Lung (tissue), 11 donors: ENCODE measurements at regions not wholly inside any gene's neighbourhood (a gene's known extent, or its start where the extent isn't known, plus 50 kb on each side); places are given as distances from the start of the nearest gene placed in this dataset.

Experiments used
- ATAC-seq: fragments of 200-7000 bp; cut with Tn5 transposase; one replicate; pipeline ENCODE4 v1.9.1; 2020; ENCODE audit warnings: moderate number of reproducible peaks; ENCODE audit not compliant: insufficient read depth, low FRiP score
- DNase-seq, 3 donors: peaks; one replicate each; pipeline ENCODE4 v3.0.0-alpha.2; 2013 to 2017
- H3K27ac ChIP-seq, 2 donors: one replicate each; pipeline ENCODE4 v1.5.1; 2013; ENCODE audit warnings: mild to moderate bottlenecking in 2 of 2, moderate library complexity in 2 of 2, control low read depth in 1 of 2, inconsistent platforms in 1 of 2, low read depth in 1 of 2, low read length in 1 of 2
- H3K27me3 ChIP-seq, 3 donors: one replicate each; pipeline ENCODE4 v1.5.1; 2013; ENCODE audit warnings: low read length in 2 of 3; ENCODE audit not compliant: control insufficient read depth in 3 of 3, insufficient read depth in 3 of 3
- H3K36me3 ChIP-seq, 4 donors: one replicate each; pipeline ENCODE4 v1.5.1; 2013; ENCODE audit warnings: low read length in 4 of 4, mild to moderate bottlenecking in 1 of 4, moderate library complexity in 1 of 4; ENCODE audit not compliant: control insufficient read depth in 4 of 4, insufficient read depth in 4 of 4
- H3K4me1 ChIP-seq, 5 donors: one replicate each; pipeline ENCODE4 v1.5.1; 2013; ENCODE audit warnings: low read length in 5 of 5, mild to moderate bottlenecking in 2 of 5, moderate library complexity in 1 of 5; ENCODE audit not compliant: control insufficient read depth in 5 of 5, insufficient read depth in 5 of 5
- H3K4me3 ChIP-seq: one replicate; pipeline ENCODE4 v1.5.1; 2013; ENCODE audit warnings: mild to moderate bottlenecking, control low read depth, moderate library complexity
- H3K9ac ChIP-seq, 2 donors: one replicate each; pipeline ENCODE4 v1.5.1; 2013; ENCODE audit warnings: low read length in 2 of 2, control low read depth in 1 of 2; ENCODE audit not compliant: insufficient read depth in 1 of 2
- H3K9me3 ChIP-seq, 4 donors: one replicate each; pipeline ENCODE4 v1.5.1; 2013; ENCODE audit warnings: low read length in 3 of 4, mild to moderate bottlenecking in 1 of 4, moderate library complexity in 1 of 4; ENCODE audit not compliant: control insufficient read depth in 4 of 4, insufficient read depth in 3 of 4
- WGBS, 2 donors: extraction: QIAGEN DNeasy Blood & Tissue Kit; methylation state at CpG; one replicate each; pipeline ENCODE4 v1.1.7; 2013; 5-methylcytosine and 5-hydroxymethylcytosine counted together
- TF ChIP-seq, protein P1 (sequence below): IDR thresholded peaks from 2 replicates; pipeline ENCODE4 v1.5.1; 2012; ENCODE audit warnings: mild to moderate bottlenecking; ENCODE audit errors: control extremely low read depth, extremely low read depth
- donor health status: control.
- donor health status: control.
- donor health status: Bipolar disorder and iron deficiency.
- donor health status: healthy.
- donor health status: DM: yes; HTN: yes; CAD: no.

DNA sequence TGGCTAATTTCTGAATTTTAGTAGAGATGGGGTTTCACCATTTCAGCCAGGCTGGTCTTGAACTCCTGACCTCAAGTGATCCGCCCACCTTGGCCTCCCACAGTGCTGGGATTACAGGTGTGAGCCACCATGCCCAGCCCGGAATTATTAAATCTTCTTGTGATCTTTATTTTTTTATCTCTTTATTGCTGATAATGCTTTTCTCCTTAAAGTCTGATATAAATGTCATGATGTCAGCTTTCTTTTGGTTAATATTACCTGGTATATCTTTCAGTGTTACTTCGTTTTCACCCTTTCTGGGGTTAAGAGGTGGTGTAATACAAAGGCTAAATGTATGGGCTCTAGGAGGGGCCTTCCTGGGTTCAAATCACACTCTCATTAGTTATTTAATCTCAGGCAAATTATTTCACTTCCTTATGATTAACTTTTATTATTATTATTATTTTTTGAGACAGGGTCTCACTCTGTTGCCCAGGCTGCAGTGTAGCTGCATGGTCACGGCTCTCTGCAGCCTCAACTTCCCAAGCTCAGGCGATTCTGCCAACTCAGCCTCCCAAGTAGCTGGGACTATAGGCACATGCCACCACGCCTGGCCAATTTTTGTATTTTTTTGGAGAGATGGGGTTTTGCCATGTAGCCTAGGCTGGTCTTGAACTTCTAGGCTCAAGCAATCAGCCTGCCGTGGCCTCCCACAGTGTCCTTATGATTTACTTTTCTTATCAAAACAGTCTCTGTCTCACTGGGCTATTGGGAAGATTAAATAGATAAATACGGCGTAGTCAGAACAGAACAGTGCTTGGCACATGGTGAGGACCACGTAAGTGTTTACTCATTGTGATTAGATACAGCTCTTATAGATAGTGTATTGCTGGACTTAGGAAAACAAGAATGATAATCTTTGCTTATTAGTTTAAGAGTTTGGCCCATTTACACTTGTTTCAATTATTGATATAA, 216.5 kb downstream of the URB2 start:
- ATAC-seq (no peak), DNase-seq (no peak)
- Histone ChIP-seq H3K36me3 (no peaks in the 10 kb centered on the region), H3K9me3 (no peaks in the 10 kb centered on the region), H3K4me1 (no peaks in the 10 kb centered on the region), H3K27me3 (peaks cover 0 to 2% (median 0%) of the 10 kb centered on the region in 3 donors), H3K27ac (no peak overlapping the region), H3K9ac (no peak overlapping the region), H3K4me3 (no peak overlapping the region)
- TF ChIP-seq, protein P1, sequence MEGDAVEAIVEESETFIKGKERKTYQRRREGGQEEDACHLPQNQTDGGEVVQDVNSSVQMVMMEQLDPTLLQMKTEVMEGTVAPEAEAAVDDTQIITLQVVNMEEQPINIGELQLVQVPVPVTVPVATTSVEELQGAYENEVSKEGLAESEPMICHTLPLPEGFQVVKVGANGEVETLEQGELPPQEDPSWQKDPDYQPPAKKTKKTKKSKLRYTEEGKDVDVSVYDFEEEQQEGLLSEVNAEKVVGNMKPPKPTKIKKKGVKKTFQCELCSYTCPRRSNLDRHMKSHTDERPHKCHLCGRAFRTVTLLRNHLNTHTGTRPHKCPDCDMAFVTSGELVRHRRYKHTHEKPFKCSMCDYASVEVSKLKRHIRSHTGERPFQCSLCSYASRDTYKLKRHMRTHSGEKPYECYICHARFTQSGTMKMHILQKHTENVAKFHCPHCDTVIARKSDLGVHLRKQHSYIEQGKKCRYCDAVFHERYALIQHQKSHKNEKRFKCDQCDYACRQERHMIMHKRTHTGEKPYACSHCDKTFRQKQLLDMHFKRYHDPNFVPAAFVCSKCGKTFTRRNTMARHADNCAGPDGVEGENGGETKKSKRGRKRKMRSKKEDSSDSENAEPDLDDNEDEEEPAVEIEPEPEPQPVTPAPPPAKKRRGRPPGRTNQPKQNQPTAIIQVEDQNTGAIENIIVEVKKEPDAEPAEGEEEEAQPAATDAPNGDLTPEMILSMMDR, result no peak
- 75 to 92% methylated on average over 10 of the region's 10 CpGs for WGBS, 2 donors

DNA sequence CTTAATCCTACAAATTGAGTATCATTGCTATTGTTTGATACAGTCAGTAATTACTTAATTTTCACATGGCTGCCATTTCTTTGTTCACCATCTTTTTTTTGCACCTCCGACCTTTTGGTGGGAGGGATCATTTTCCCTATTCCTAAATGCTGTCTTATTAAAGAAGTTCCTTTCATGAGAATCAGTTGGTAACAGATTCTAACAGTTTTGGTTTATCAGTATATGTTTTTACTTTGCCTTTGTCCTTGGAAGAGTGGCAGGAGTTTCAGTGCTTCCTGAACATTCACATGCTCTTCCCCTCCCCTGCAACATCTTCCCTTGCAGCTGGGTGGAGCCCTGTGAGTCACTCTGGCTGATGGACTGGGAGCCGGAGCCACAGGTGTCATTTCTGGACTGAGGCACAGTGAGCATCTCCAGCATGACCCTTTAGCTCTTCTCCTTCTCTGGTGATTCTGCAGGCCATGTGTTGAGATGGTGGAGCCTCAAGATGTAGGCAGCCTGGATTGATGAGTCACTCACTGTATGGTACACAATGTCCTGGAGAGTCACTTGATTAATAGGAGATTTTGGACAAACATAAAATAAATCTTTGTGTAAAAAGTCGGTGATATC, 217.7 kb downstream of the URB2 start:
- no peak overlapping the region for H3K9ac ChIP-seq
- H3K9me3 ChIP-seq, result no peaks in the 10 kb centered on the region
- ATAC-seq (peak; percentile 21), DNase-seq (no peak)
- TF ChIP-seq, protein P1, result no peak
- H3K4me1 ChIP-seq, result peaks cover 0 to 5% (median 0%) of the 10 kb centered on the region in 5 donors
- no peaks in the 10 kb centered on the region for H3K36me3 ChIP-seq
- WGBS, 2 donors, result 61 to 74% methylated on average over 3 of the region's 3 CpGs
- no peak overlapping the region for H3K27ac ChIP-seq
- peaks cover 0 to 2% (median 0%) of the 10 kb centered on the region in 3 donors for H3K27me3 ChIP-seq
- no peak overlapping the region for H3K4me3 ChIP-seq

DNA sequence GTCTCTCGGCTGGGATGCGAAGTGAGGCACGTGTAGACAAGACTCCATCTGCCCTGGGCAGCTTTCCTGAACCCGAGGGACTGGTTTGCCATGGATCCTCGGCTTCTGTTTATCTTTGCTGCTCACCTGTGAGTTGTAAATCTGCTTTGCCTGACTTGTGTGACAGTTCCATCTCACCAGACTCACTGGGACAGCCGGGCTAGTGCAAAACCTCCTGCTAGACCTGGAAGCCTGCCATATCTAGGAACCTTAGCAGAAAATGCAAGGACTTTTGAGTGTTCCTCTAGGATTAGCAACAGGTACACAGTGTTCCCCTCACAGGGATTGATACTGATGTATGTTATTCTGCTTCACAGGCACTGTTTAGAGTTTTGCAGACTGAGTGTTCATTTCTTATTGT, 218.6 kb downstream of the URB2 start:
- no peaks in the 10 kb centered on the region for H3K36me3 ChIP-seq
- no peak overlapping the region for H3K9ac ChIP-seq
- peak overlapping the region in 1 of 2 donors; percentile 55 for H3K27ac ChIP-seq
- no peak overlapping the region for H3K4me3 ChIP-seq
- TF ChIP-seq, protein P1, result no peak
- no peak for ATAC-seq
- DNase-seq, result peak in 1 of 3 donors; percentile 22
- H3K27me3 ChIP-seq, result peaks cover 0 to 2% (median 0%) of the 10 kb centered on the region in 3 donors
- H3K9me3 ChIP-seq, result no peaks in the 10 kb centered on the region
- peaks cover 0 to 6% (median 0%) of the 10 kb centered on the region in 5 donors for H3K4me1 ChIP-seq
- WGBS, 2 donors, result 50 to 57% methylated on average over 6 of the region's 6 CpGs
